Lower leg skin (tissue), 3 donors: ENCODE measurements at regions not wholly inside any gene's neighbourhood (a gene's known extent, or its start where the extent isn't known, plus 50 kb on each side); places are given as distances from the start of the nearest gene placed in this dataset.

Experiments
- POLR2A ChIP-seq, 2 donors: fragments of 450-650 bp; IDR thresholded peaks; one replicate each; pipeline ENCODE4 v1.6.1; 2016 to 2017; ENCODE audit warnings: antibody characterized with exemption in 2 of 2, mild to moderate bottlenecking in 1 of 2, moderate library complexity in 1 of 2
- TF ChIP-seq, protein P1 (sequence below), 3 donors: fragments of 450-650 bp; IDR thresholded peaks; one replicate each; pipeline ENCODE4 v1.5.1; 2016; ENCODE audit warnings: antibody characterized with exemption in 3 of 3, mild to moderate bottlenecking in 3 of 3, moderate library complexity in 2 of 3

DNA sequence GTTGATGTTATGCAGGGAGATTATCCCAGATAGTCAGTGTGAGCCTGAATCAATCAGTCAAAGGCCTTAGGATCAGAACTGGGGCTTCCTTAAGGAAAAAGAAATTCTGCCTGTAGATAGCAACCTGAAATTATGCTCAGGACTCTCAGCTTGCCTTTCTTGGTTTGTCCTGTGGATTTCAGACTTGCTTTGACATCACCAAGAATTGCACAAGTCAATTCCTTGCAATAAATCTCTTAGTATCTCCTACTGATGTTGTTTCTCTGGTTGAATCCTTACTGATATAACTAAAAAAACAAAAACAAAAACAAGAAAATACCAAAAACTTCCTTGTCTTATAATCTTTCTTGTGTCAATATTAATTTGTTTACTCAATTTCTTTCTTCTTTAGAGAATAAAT is 258.9 kb upstream of the TCF21 start:
- no peak for TF ChIP-seq POLR2A (IDR thresholded peaks at IDR 0.05)
- TF ChIP-seq, protein P1, sequence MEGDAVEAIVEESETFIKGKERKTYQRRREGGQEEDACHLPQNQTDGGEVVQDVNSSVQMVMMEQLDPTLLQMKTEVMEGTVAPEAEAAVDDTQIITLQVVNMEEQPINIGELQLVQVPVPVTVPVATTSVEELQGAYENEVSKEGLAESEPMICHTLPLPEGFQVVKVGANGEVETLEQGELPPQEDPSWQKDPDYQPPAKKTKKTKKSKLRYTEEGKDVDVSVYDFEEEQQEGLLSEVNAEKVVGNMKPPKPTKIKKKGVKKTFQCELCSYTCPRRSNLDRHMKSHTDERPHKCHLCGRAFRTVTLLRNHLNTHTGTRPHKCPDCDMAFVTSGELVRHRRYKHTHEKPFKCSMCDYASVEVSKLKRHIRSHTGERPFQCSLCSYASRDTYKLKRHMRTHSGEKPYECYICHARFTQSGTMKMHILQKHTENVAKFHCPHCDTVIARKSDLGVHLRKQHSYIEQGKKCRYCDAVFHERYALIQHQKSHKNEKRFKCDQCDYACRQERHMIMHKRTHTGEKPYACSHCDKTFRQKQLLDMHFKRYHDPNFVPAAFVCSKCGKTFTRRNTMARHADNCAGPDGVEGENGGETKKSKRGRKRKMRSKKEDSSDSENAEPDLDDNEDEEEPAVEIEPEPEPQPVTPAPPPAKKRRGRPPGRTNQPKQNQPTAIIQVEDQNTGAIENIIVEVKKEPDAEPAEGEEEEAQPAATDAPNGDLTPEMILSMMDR (IDR thresholded peaks at IDR 0.05) = no peak
